Colon (tissue), 2 donors: ENCODE measurements at regions not wholly inside any gene's neighbourhood (a gene's known extent, or its start where the extent isn't known, plus 50 kb on each side); places are given as distances from the start of the nearest gene placed in this dataset.

Experiments
- FAIRE-seq: peaks from 2 replicates; lab custom pipeline; 2012; peaks lifted over from hg19 to GRCh38; lab: Jason Lieb, UNC
- donor health status: control.
- donor health status: control.

GRCh38 chr10:78890506-78890905, 178.3 kb upstream of the ZMIZ1 start:
- FAIRE-seq, result no peak

- no peak for FAIRE-seq
Observed at GRCh38 chr10:78891741-78892140, 177.0 kb upstream of the ZMIZ1 start.

- no peak for FAIRE-seq
Observed at GRCh38 chr10:78892338-78893176, 176.2 kb upstream of the ZMIZ1 start.

- FAIRE-seq, result no peak
Observed at GRCh38 chr10:78893217-78893616, 175.5 kb upstream of the ZMIZ1 start.

GRCh38 chr10:78894089-78894840, 174.5 kb upstream of the ZMIZ1 start:
- FAIRE-seq, result no peak

GRCh38 chr10:78894841-78895195, 173.9 kb upstream of the ZMIZ1 start:
- FAIRE-seq, result no peak

- no peak for FAIRE-seq
Observed at GRCh38 chr10:78895469-78895868, 173.3 kb upstream of the ZMIZ1 start.

GRCh38 chr10:78896159-78896928, 172.4 kb upstream of the ZMIZ1 start:
- no peak for FAIRE-seq

GRCh38 chr10:78898341-78899097, 170.2 kb upstream of the ZMIZ1 start:
- FAIRE-seq, result no peak

GRCh38 chr10:78899098-78899754, 169.5 kb upstream of the ZMIZ1 start:
- no peak for FAIRE-seq

GRCh38 chr10:78899996-78900714, 168.6 kb upstream of the ZMIZ1 start:
- FAIRE-seq, result no peak

- FAIRE-seq, result no peak
Observed at GRCh38 chr10:78900715-78901430, 167.9 kb upstream of the ZMIZ1 start.

GRCh38 chr10:78901694-78902093, 167.1 kb upstream of the ZMIZ1 start:
- no peak for FAIRE-seq

- no peak for FAIRE-seq
Observed at GRCh38 chr10:78902815-78903214, 166.0 kb upstream of the ZMIZ1 start.

GRCh38 chr10:78903341-78903940, 165.3 kb upstream of the ZMIZ1 start:
- no peak for FAIRE-seq

GRCh38 chr10:78904196-78904595, 164.6 kb upstream of the ZMIZ1 start:
- no peak for FAIRE-seq

GRCh38 chr10:78905015-78905956, 163.5 kb upstream of the ZMIZ1 start:
- no peak for FAIRE-seq

GRCh38 chr10:78905957-78906308, 162.8 kb upstream of the ZMIZ1 start:
- no peak for FAIRE-seq
